Memory B cell (primary cell): ENCODE measurements at regions not wholly inside any gene's neighbourhood (a gene's known extent, or its start where the extent isn't known, plus 50 kb on each side); places are given as distances from the start of the nearest gene placed in this dataset.

Experiments
- ATAC-seq: fragments of 150-1000 bp; cut with Tn5 transposase; 2 replicates; pipeline ENCODE4 v1.10.0; 2021; ENCODE audit warnings: low read depth, mild to moderate bottlenecking, moderate library complexity
- DNase-seq, 2 donors: peaks; one replicate each; pipeline ENCODE4 v3.0.0; 2022; ENCODE audit warnings: low spot score in 2 of 2
- H3K27ac Mint-ChIP-seq: one replicate; pipeline ENCODE4 v1.8.0; 2022; ENCODE audit warnings: mild to moderate bottlenecking, moderate library complexity, mixed read lengths
- H3K27me3 Mint-ChIP-seq: one replicate; pipeline ENCODE4 v1.8.0; 2022; ENCODE audit warnings: mixed read lengths
- H3K36me3 Mint-ChIP-seq: one replicate; pipeline ENCODE4 v1.8.0; 2022; ENCODE audit warnings: mild to moderate bottlenecking, mixed read lengths
- H3K4me1 Mint-ChIP-seq: one replicate; pipeline ENCODE4 v1.8.0; 2022; ENCODE audit warnings: mixed read lengths
- H3K4me3 Mint-ChIP-seq: one replicate; pipeline ENCODE4 v1.8.0; 2022; ENCODE audit warnings: mild to moderate bottlenecking, moderate library complexity, mixed read lengths
- H3K9me3 Mint-ChIP-seq: one replicate; pipeline ENCODE4 v1.8.0; 2022; ENCODE audit warnings: mixed read lengths

- DNase-seq (no peak), ATAC-seq (no peak)
- H3K36me3 Mint-ChIP-seq = peaks cover 5% of the 10 kb centered on the region
- H3K4me3 Mint-ChIP-seq = no peak overlapping the region
- peaks cover 6% of the 10 kb centered on the region for H3K4me1 Mint-ChIP-seq
- H3K27ac Mint-ChIP-seq = no peak overlapping the region
- H3K9me3 Mint-ChIP-seq = peaks cover 4% of the 10 kb centered on the region
- H3K27me3 Mint-ChIP-seq = peaks cover 15% of the 10 kb centered on the region
Observed at GRCh38 chr11:116466191-116466590, 306.6 kb downstream of the BUD13 start.

GRCh38 chr11:116465056-116465455, 307.7 kb downstream of the BUD13 start:
- Mint-ChIP-seq H3K36me3 (peaks cover under 1% of the 10 kb centered on the region), H3K27ac (no peak overlapping the region), H3K4me1 (peaks cover 3% of the 10 kb centered on the region), H3K4me3 (no peak overlapping the region), H3K9me3 (peaks cover under 1% of the 10 kb centered on the region), H3K27me3 (peaks cover 11% of the 10 kb centered on the region)
- DNase-seq (no peak), ATAC-seq (no peak)

GRCh38 chr11:116461789-116462188, 311.0 kb downstream of the BUD13 start:
- Mint-ChIP-seq H3K36me3 (no peaks in the 10 kb centered on the region), H3K27me3 (peaks cover 10% of the 10 kb centered on the region), H3K4me3 (no peak overlapping the region), H3K4me1 (peaks cover 3% of the 10 kb centered on the region), H3K9me3 (no peaks in the 10 kb centered on the region), H3K27ac (no peak overlapping the region)
- no peak for DNase-seq
- no peak for ATAC-seq

- no peak overlapping the region for H3K27ac Mint-ChIP-seq
Observed at GRCh38 chr11:116460156-116460920, 312.4 kb downstream of the BUD13 start.

GRCh38 chr11:116459185-116460045, 313.4 kb downstream of the BUD13 start:
- Mint-ChIP-seq H3K4me1 (peaks cover 3% of the 10 kb centered on the region), H3K9me3 (no peaks in the 10 kb centered on the region), H3K27ac (no peak overlapping the region), H3K4me3 (no peak overlapping the region), H3K36me3 (no peaks in the 10 kb centered on the region), H3K27me3 (peaks cover 7% of the 10 kb centered on the region)
- no peak for DNase-seq
- ATAC-seq = no peak

More at GRCh38 chr11:116460156-116460920, 312.4 kb downstream of the BUD13 start:
- Mint-ChIP-seq H3K9me3 (no peaks in the 10 kb centered on the region), H3K27me3 (peaks cover 7% of the 10 kb centered on the region), H3K36me3 (no peaks in the 10 kb centered on the region), H3K4me3 (no peak overlapping the region), H3K4me1 (peaks cover 3% of the 10 kb centered on the region)
- ATAC-seq (no peak), DNase-seq (no peak)

- no peak for ATAC-seq
- Mint-ChIP-seq H3K27me3 (peaks cover 7% of the 10 kb centered on the region), H3K4me1 (no peaks in the 10 kb centered on the region)
Observed at GRCh38 chr11:116458546-116458945, 314.2 kb downstream of the BUD13 start.

GRCh38 chr11:116457336-116458007, 315.3 kb downstream of the BUD13 start:
- DNase-seq (no peak), ATAC-seq (no peak)
- Mint-ChIP-seq H3K4me1 (no peaks in the 10 kb centered on the region), H3K4me3 (no peak overlapping the region), H3K9me3 (no peaks in the 10 kb centered on the region), H3K36me3 (no peaks in the 10 kb centered on the region), H3K27me3 (peaks cover 6% of the 10 kb centered on the region), H3K27ac (no peak overlapping the region)

More at GRCh38 chr11:116458546-116458945, 314.2 kb downstream of the BUD13 start:
- no peak for DNase-seq
- Mint-ChIP-seq H3K27ac (no peak overlapping the region), H3K36me3 (no peaks in the 10 kb centered on the region), H3K4me3 (no peak overlapping the region), H3K9me3 (no peaks in the 10 kb centered on the region)

- Mint-ChIP-seq H3K27me3 (peaks cover 6% of the 10 kb centered on the region), H3K4me3 (no peak overlapping the region), H3K4me1 (no peaks in the 10 kb centered on the region), H3K27ac (no peak overlapping the region), H3K9me3 (peaks cover 6% of the 10 kb centered on the region), H3K36me3 (peaks cover 4% of the 10 kb centered on the region)
- no peak for DNase-seq
- ATAC-seq = no peak
Observed at GRCh38 chr11:116454951-116455350, 317.8 kb downstream of the BUD13 start.

- Mint-ChIP-seq H3K9me3 (peaks cover 7% of the 10 kb centered on the region), H3K4me1 (no peaks in the 10 kb centered on the region), H3K4me3 (no peak overlapping the region), H3K36me3 (peaks cover 4% of the 10 kb centered on the region), H3K27ac (no peak overlapping the region), H3K27me3 (peaks cover 6% of the 10 kb centered on the region)
- no peak for DNase-seq
- no peak for ATAC-seq
Observed at GRCh38 chr11:116454020-116454645, 318.7 kb downstream of the BUD13 start.

GRCh38 chr11:116452461-116452860, 320.3 kb downstream of the BUD13 start:
- no peak overlapping the region for H3K27ac Mint-ChIP-seq
- ATAC-seq (no peak), DNase-seq (no peak)
- peaks cover 7% of the 10 kb centered on the region for H3K9me3 Mint-ChIP-seq
- no peak overlapping the region for H3K4me3 Mint-ChIP-seq
- H3K27me3 Mint-ChIP-seq = peaks cover 3% of the 10 kb centered on the region
- H3K36me3 Mint-ChIP-seq = peaks cover 4% of the 10 kb centered on the region
- peaks cover 1% of the 10 kb centered on the region for H3K4me1 Mint-ChIP-seq

- H3K4me3 Mint-ChIP-seq = no peak overlapping the region
- DNase-seq = no peak
- no peak for ATAC-seq
- no peak overlapping the region for H3K27ac Mint-ChIP-seq
- peaks cover 4% of the 10 kb centered on the region for H3K36me3 Mint-ChIP-seq
- peaks cover 5% of the 10 kb centered on the region for H3K4me1 Mint-ChIP-seq
- peaks cover 7% of the 10 kb centered on the region for H3K9me3 Mint-ChIP-seq
- peaks cover 8% of the 10 kb centered on the region for H3K27me3 Mint-ChIP-seq
Observed at GRCh38 chr11:116449522-116449921, 323.3 kb downstream of the BUD13 start.

GRCh38 chr11:116446048-116446941, 326.5 kb downstream of the BUD13 start:
- peaks cover 5% of the 10 kb centered on the region for H3K4me1 Mint-ChIP-seq

More at GRCh38 chr11:116446048-116446941, 326.5 kb downstream of the BUD13 start:
- Mint-ChIP-seq H3K27ac (no peak overlapping the region), H3K4me3 (no peak overlapping the region), H3K27me3 (peaks cover 4% of the 10 kb centered on the region), H3K9me3 (peaks cover 3% of the 10 kb centered on the region), H3K36me3 (no peaks in the 10 kb centered on the region)
- no peak for DNase-seq
- no peak for ATAC-seq
